ENCODE measurements at regions not wholly inside any gene's neighbourhood (a gene's known extent, or its start where the extent isn't known, plus 50 kb on each side); places are given as distances from the start of the nearest gene placed in this dataset.

- Histone ChIP-seq H3K9me3 (no peaks in the 10 kb centered on the region), H3K36me3 (no peaks in the 10 kb centered on the region), H3K27ac (no peak overlapping the region), H3K27me3 (no peaks in the 10 kb centered on the region), H3K4me3 (no peak overlapping the region), H3K4me1 (no peaks in the 10 kb centered on the region)
- no peak for DNase-seq (ENCODE audit: low spot score in 2 of 2)
- TF ChIP-seq POLR2AphosphoS5 (IDR thresholded peaks at IDR 0.05): no peak
- no peak for TF ChIP-seq EP300 (IDR thresholded peaks at IDR 0.05)
- no peak for TF ChIP-seq CTCF (IDR thresholded peaks at IDR 0.05)
- no peak for TF ChIP-seq POLR2A (IDR thresholded peaks at IDR 0.05)
- 76% methylated on average over 5 of the region's 5 CpGs for WGBS
These were observed 735.6 kb upstream of the PTPRD start for GRCh38 chr9:11348366-11348765.

- H3K36me3 ChIP-seq: no peaks in the 10 kb centered on the region
- no peaks in the 10 kb centered on the region for H3K27me3 ChIP-seq
- no peak for DNase-seq (ENCODE audit: low spot score in 2 of 2)
- no peaks in the 10 kb centered on the region for H3K9me3 ChIP-seq
- 81% methylated on average over 5 of the region's 5 CpGs for WGBS
- no peak overlapping the region for H3K27ac ChIP-seq
- TF ChIP-seq POLR2AphosphoS5 (IDR thresholded peaks at IDR 0.05) (no peak), CTCF (IDR thresholded peaks at IDR 0.05) (no peak), EP300 (IDR thresholded peaks at IDR 0.05) (no peak), POLR2A (IDR thresholded peaks at IDR 0.05) (no peak)
- H3K4me1 ChIP-seq: no peaks in the 10 kb centered on the region
- H3K4me3 ChIP-seq: no peak overlapping the region
These were observed 736.4 kb upstream of the PTPRD start for GRCh38 chr9:11349187-11349586.

GRCh38 chr9:11352612-11353011, 739.8 kb upstream of the PTPRD start:
- no peaks in the 10 kb centered on the region for H3K4me1 ChIP-seq
- WGBS: 51% methylated on average over 2 of the region's 2 CpGs
- no peak overlapping the region for H3K27ac ChIP-seq
- H3K4me3 ChIP-seq: no peak overlapping the region
- no peaks in the 10 kb centered on the region for H3K9me3 ChIP-seq
- DNase-seq (ENCODE audit: low spot score in 2 of 2): no peak
- TF ChIP-seq CTCF (IDR thresholded peaks at IDR 0.05) (no peak), POLR2A (IDR thresholded peaks at IDR 0.05) (no peak), EP300 (IDR thresholded peaks at IDR 0.05) (no peak), POLR2AphosphoS5 (IDR thresholded peaks at IDR 0.05) (no peak)
- H3K36me3 ChIP-seq: no peaks in the 10 kb centered on the region
- no peaks in the 10 kb centered on the region for H3K27me3 ChIP-seq

- TF ChIP-seq POLR2AphosphoS5 (IDR thresholded peaks at IDR 0.05) (no peak), EP300 (IDR thresholded peaks at IDR 0.05) (no peak), POLR2A (IDR thresholded peaks at IDR 0.05) (no peak), CTCF (IDR thresholded peaks at IDR 0.05) (no peak)
- Histone ChIP-seq H3K4me3 (no peak overlapping the region), H3K4me1 (no peaks in the 10 kb centered on the region), H3K27me3 (no peaks in the 10 kb centered on the region), H3K36me3 (no peaks in the 10 kb centered on the region), H3K9me3 (no peaks in the 10 kb centered on the region), H3K27ac (no peak overlapping the region)
- no peak for DNase-seq (ENCODE audit: low spot score in 2 of 2)
These were observed 743.3 kb upstream of the PTPRD start for GRCh38 chr9:11356067-11356466.

GRCh38 chr9:11366585-11367129, 753.9 kb upstream of the PTPRD start:
- no peak overlapping the region for H3K4me3 ChIP-seq
- no peaks in the 10 kb centered on the region for H3K9me3 ChIP-seq
- 68% methylated on average over 14 of the region's 14 CpGs for WGBS
- H3K36me3 ChIP-seq: no peaks in the 10 kb centered on the region
- H3K4me1 ChIP-seq: no peaks in the 10 kb centered on the region
- TF ChIP-seq POLR2A (IDR thresholded peaks at IDR 0.05) (no peak), CTCF (IDR thresholded peaks at IDR 0.05) (no peak), POLR2AphosphoS5 (IDR thresholded peaks at IDR 0.05) (no peak), EP300 (IDR thresholded peaks at IDR 0.05) (no peak)
- no peaks in the 10 kb centered on the region for H3K27me3 ChIP-seq
- no peak for DNase-seq (ENCODE audit: low spot score in 2 of 2)
- H3K27ac ChIP-seq: no peak overlapping the region

Measured in suprapubic skin (tissue), 4 donors.